SK-N-SH treated with all-trans-retinoic acid at 6 μM for 48 hours (cell line): ENCODE measurements at regions not wholly inside any gene's neighbourhood (a gene's known extent, or its start where the extent isn't known, plus 50 kb on each side); places are given as distances from the start of the nearest gene placed in this dataset.

Experiments
- SNAI2 ChIP-seq: fragments of 250-450 bp; sonication (Bioruptor Pico); IDR thresholded peaks from 2 replicates; pipeline ENCODE4 v1.5.0; 2020; ENCODE audit warnings: mild to moderate bottlenecking, moderate library complexity
- ZFP30 ChIP-seq: fragments of 450-650 bp; formaldehyde crosslinking; IDR thresholded peaks from 2 replicates; pipeline ENCODE4 v1.5.0; 2022; ENCODE audit warnings: mild to moderate bottlenecking, moderate library complexity

DNA sequence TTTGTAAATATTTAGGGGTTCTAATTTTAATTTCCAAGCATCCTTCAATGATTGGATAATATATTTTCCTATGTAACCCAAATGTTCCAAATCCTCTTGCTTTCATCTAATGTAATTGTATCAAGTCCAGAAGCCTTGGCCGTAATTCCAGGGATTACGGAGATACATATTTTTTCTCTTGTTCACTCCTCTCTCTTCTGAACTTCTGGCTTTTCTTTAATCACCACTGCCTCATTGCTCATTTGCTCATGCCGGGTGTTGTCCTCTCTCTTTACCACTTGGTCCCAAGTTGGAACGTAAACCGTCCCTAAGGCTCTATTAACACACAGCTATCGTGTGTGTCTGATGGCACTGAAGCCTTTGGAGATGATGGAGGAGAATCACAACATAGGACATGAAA, 188.7 kb upstream of the COL3A1 start:
- no peak for TF ChIP-seq ZFP30 (CRISPR knock-in tag)
- TF ChIP-seq SNAI2 (CRISPR knock-in tag), result no peak
